Testis (tissue), 2 donors: ENCODE measurements at regions not wholly inside any gene's neighbourhood (a gene's known extent, or its start where the extent isn't known, plus 50 kb on each side); places are given as distances from the start of the nearest gene placed in this dataset.

Experiments
- DNase-seq: peaks from one replicate; pipeline ENCODE4 v3.0.0-alpha.2; 2019
- H3K27ac ChIP-seq, 2 donors: fragments of 200-600 bp; sonication (generic); one replicate each; pipeline ENCODE4 v1.5.1; 2019
- H3K27me3 ChIP-seq: fragments of 200-600 bp; sonication (generic); one replicate; pipeline ENCODE4 v1.5.1; 2019
- H3K36me3 ChIP-seq: fragments of 200-600 bp; sonication (generic); one replicate; pipeline ENCODE4 v1.5.1; 2017; ENCODE audit warnings: low read depth; ENCODE audit errors: missing control alignments
- H3K4me1 ChIP-seq: fragments of 200-600 bp; sonication (generic); one replicate; pipeline ENCODE4 v1.5.1; 2019
- H3K4me3 ChIP-seq, 2 donors: fragments of 200-600 bp; sonication (generic); one replicate each; pipeline ENCODE4 v1.5.1; 2017 to 2019
- H3K9me3 ChIP-seq: fragments of 200-600 bp; sonication (generic); one replicate; pipeline ENCODE4 v1.5.1; 2017
- CTCF ChIP-seq, 3 experiments: fragments of 450-650 bp in 2 of 3; fragments of 200-600 bp in 1 of 3; sonication (generic) in 1 of 3; IDR thresholded peaks; one replicate each; pipeline ENCODE4 v1.5.1; 2016 to 2019; ENCODE audit warnings: antibody characterized with exemption in 3 of 3, mild to moderate bottlenecking in 2 of 3, moderate library complexity in 1 of 3
- POLR2A ChIP-seq: fragments of 450-650 bp; IDR thresholded peaks from one replicate; pipeline ENCODE4 v1.6.1; 2017; ENCODE audit warnings: antibody characterized with exemption, mild to moderate bottlenecking, moderate library complexity
- WGBS, 2 donors: methylation state at CpG; one replicate each; pipeline ENCODE4 v1.1.5; 2018; 5-methylcytosine and 5-hydroxymethylcytosine counted together
- intact Hi-C: fragments of 100-400 bp; cut with DNase I; formaldehyde crosslinking; loops from one replicate; pipeline ENCODE4 v1.15.1; 2023; ENCODE audit warnings: low total_unique reads

GRCh38 chr2:2791606-2792005, 460.5 kb upstream of the MYT1L start:
- intact Hi-C loops: no loop called here
- 87 to 91% methylated on average over 12 to 15 of the region's 15 CpGs for WGBS, 2 donors
- Histone ChIP-seq H3K9me3 (no peaks in the 10 kb centered on the region), H3K4me3 (no peak overlapping the region), H3K4me1 (no peaks in the 10 kb centered on the region), H3K27ac (no peak overlapping the region), H3K27me3 (no peaks in the 10 kb centered on the region), H3K36me3 (no peaks in the 10 kb centered on the region)
- DNase-seq: no peak
- no peak for TF ChIP-seq CTCF (IDR thresholded peaks at IDR 0.05)

- H3K4me1 ChIP-seq: no peaks in the 10 kb centered on the region
- H3K27ac ChIP-seq: no peak overlapping the region
- no peaks in the 10 kb centered on the region for H3K9me3 ChIP-seq
- intact Hi-C loops: no loop called here
- H3K27me3 ChIP-seq: no peaks in the 10 kb centered on the region
- H3K36me3 ChIP-seq: no peaks in the 10 kb centered on the region
- 84 to 89% methylated on average over 11 of the region's 11 CpGs for WGBS, 2 donors
- no peak for TF ChIP-seq POLR2A
- TF ChIP-seq CTCF (IDR thresholded peaks at IDR 0.05): no peak
- H3K4me3 ChIP-seq: no peak overlapping the region
- no peak for DNase-seq
These were observed 460.0 kb upstream of the MYT1L start for GRCh38 chr2:2791031-2791430.

GRCh38 chr2:2788076-2788475, 457.0 kb upstream of the MYT1L start:
- Histone ChIP-seq H3K36me3 (no peaks in the 10 kb centered on the region), H3K27me3 (no peaks in the 10 kb centered on the region), H3K9me3 (no peaks in the 10 kb centered on the region), H3K4me3 (no peak overlapping the region), H3K27ac (no peak overlapping the region), H3K4me1 (no peaks in the 10 kb centered on the region)
- TF ChIP-seq POLR2A: no peak
- no peak for TF ChIP-seq CTCF (IDR thresholded peaks at IDR 0.05)
- no peak for DNase-seq
- WGBS, 2 donors: 83 to 89% methylated on average over 3 of the region's 3 CpGs
- intact Hi-C loops: no loop called here

DNA sequence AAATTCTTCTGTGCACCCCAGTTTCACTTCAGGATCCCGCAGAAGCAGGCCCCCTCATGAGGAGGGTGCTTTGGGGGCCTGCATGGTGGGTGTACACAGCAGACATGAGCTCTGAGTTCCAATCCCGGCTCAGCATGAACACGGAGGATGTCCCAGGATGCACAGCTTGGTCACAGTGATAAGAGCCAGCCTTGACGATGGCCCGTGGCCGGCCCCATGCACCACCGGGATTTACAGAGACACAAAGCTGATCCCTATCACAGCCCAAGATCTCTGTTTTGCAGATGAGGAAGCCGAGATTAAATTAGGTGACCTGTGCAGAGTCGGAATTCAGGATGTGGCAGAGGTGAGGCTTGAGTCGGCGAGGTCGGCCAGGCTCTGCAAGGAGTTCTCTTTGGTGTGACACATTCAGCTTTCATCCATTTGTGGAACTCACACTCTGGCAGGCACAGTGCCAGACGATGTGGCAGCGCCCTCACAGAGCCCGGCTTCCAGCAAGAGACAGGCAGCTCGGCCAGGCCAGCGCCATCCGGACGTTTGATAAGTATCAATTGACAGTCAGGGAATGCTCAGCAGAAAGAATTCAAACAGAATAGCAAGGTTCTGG, 456.3 kb upstream of the MYT1L start:
- Histone ChIP-seq H3K4me1 (no peaks in the 10 kb centered on the region), H3K27ac (no peak overlapping the region), H3K9me3 (no peaks in the 10 kb centered on the region), H3K27me3 (no peaks in the 10 kb centered on the region), H3K4me3 (no peak overlapping the region), H3K36me3 (no peaks in the 10 kb centered on the region)
- intact Hi-C loops: no loop called here
- TF ChIP-seq CTCF (IDR thresholded peaks at IDR 0.05): no peak
- TF ChIP-seq POLR2A: no peak
- DNase-seq: peak; percentile 52
- WGBS, 2 donors: 82 to 88% methylated on average over 11 to 19 of the region's 19 CpGs

DNA sequence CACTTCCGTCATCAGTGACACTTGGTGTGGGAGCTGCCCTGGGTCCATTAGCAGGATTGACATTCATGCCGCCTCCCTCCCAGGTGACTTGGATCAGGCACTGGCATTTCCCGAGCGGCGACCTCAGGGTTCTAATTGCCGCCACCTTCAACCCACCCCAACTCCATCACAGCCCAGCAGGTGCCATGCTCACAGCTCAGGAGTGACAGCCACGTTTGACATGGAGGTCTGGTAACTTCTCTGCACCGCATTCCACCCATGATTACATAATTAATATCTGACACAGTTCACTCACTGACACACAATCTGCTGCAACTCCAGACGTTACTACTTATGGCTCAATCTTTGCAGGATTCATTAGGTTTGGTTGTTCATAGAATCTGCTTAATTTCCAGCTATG, 450.9 kb upstream of the MYT1L start:
- no peak for DNase-seq
- TF ChIP-seq CTCF (IDR thresholded peaks at IDR 0.05) (no peak), POLR2A (no peak)
- Histone ChIP-seq H3K4me1 (no peaks in the 10 kb centered on the region), H3K27ac (no peak overlapping the region), H3K4me3 (no peak overlapping the region), H3K36me3 (no peaks in the 10 kb centered on the region), H3K9me3 (no peaks in the 10 kb centered on the region), H3K27me3 (no peaks in the 10 kb centered on the region)
- 73 to 77% methylated on average over 9 of the region's 9 CpGs for WGBS, 2 donors
- intact Hi-C loops: no loop called here
